CD14-positive monocyte (primary cell): ENCODE measurements at regions not wholly inside any gene's neighbourhood (a gene's known extent, or its start where the extent isn't known, plus 50 kb on each side); places are given as distances from the start of the nearest gene placed in this dataset.

Source experiments
- DNase-seq, 3 donors: peaks; one replicate each; pipeline ENCODE4 v3.0.0-alpha.2; 2011 to 2022
- H2AFZ ChIP-seq: 2 replicates; pipeline ENCODE4 v1.6.0; 2012; ENCODE audit warnings: mild to moderate bottlenecking, low read depth, low read length, inconsistent platforms; ENCODE audit not compliant: insufficient read depth, poor library complexity, severe bottlenecking
- H3K27ac ChIP-seq, 2 donors: 1 replicate in 1 of 2; 2 replicates in 1 of 2; pipeline ENCODE4 v1.5.1; 2012 to 2013; ENCODE audit warnings: low read length in 2 of 2, control low read depth in 1 of 2, inconsistent platforms in 1 of 2, low read depth in 1 of 2, mild to moderate bottlenecking in 1 of 2
- H3K27me3 ChIP-seq, 2 donors: one replicate each; pipeline versions ENCODE4 v1.6.0 to v1.6.1; 2011 to 2013; ENCODE audit warnings: low read length in 2 of 2; ENCODE audit not compliant: control insufficient read depth in 2 of 2, insufficient read depth in 2 of 2
- H3K36me3 ChIP-seq, 2 donors: replicated peaks in 1 of 2; 1 replicate in 1 of 2; 2 replicates in 1 of 2; pipeline versions ENCODE4 v1.5.1 to v1.6.1; 2012 to 2013; ENCODE audit warnings: low read length in 2 of 2, control low read depth in 1 of 2, inconsistent platforms in 1 of 2, mild to moderate bottlenecking in 1 of 2; ENCODE audit not compliant: insufficient read depth in 2 of 2, control insufficient read depth in 1 of 2
- H3K4me1 ChIP-seq, 2 donors: 1 replicate in 1 of 2; 2 replicates in 1 of 2; pipeline versions ENCODE4 v1.5.1 to v1.6.1; 2012 to 2013; ENCODE audit warnings: low read length in 2 of 2, control low read depth in 1 of 2, inconsistent platforms in 1 of 2, mild to moderate bottlenecking in 1 of 2, moderate library complexity in 1 of 2; ENCODE audit not compliant: insufficient read depth in 2 of 2, control insufficient read depth in 1 of 2
- H3K4me2 ChIP-seq: replicated peaks from 2 replicates; pipeline ENCODE3; 2012; ENCODE audit warnings: low read length, moderate library complexity, mild to moderate bottlenecking; ENCODE audit not compliant: poor library complexity, severe bottlenecking; ENCODE audit errors: extremely low read depth
- H3K4me3 ChIP-seq, 3 experiments: fragments of 200-600 bp in 1 of 3; sonication (generic) in 1 of 3; replicated peaks in 1 of 3; 1 replicate in 2 of 3; 2 replicates in 1 of 3; pipeline ENCODE4 v1.5.1; 2011 to 2013; ENCODE audit warnings: low read length in 3 of 3, mild to moderate bottlenecking in 3 of 3, control low read depth in 2 of 3, low read depth in 2 of 3, inconsistent platforms in 1 of 3, moderate library complexity in 1 of 3
- H3K79me2 ChIP-seq: 2 replicates; pipeline ENCODE4 v1.6.0; 2012; ENCODE audit warnings: mild to moderate bottlenecking, control low read depth, inconsistent platforms, low read length, moderate library complexity; ENCODE audit not compliant: insufficient read depth
- H3K9ac ChIP-seq: 2 replicates; pipeline ENCODE4 v1.6.0; 2017; ENCODE audit warnings: low read length, mild to moderate bottlenecking; ENCODE audit not compliant: insufficient read depth, poor library complexity, severe bottlenecking
- H3K9me3 ChIP-seq, 2 donors: replicated peaks in 1 of 2; 1 replicate in 1 of 2; 2 replicates in 1 of 2; pipeline versions ENCODE4 v1.5.1 to v1.6.1; 2012 to 2013; ENCODE audit warnings: low read length in 2 of 2, control low read depth in 1 of 2; ENCODE audit not compliant: control insufficient read depth in 1 of 2, insufficient read depth in 1 of 2
- H4K20me1 ChIP-seq: 2 replicates; pipeline ENCODE4 v1.6.0; 2012; ENCODE audit warnings: mild to moderate bottlenecking, low read length, control low read depth, moderate library complexity; ENCODE audit not compliant: insufficient read depth
- H3K27ac Mint-ChIP-seq, 7 donors: one replicate each; pipeline ENCODE4 v1.8.0; 2020; ENCODE audit warnings: mild to moderate bottlenecking in 7 of 7, mixed read lengths in 7 of 7, moderate library complexity in 6 of 7, inconsistent platforms in 2 of 7
- H3K27me3 Mint-ChIP-seq, 3 donors: one replicate each; pipeline ENCODE4 v1.8.0; 2021 to 2022; ENCODE audit warnings: low read depth in 3 of 3, mild to moderate bottlenecking in 3 of 3, mixed read lengths in 3 of 3, moderate library complexity in 3 of 3, inconsistent platforms in 1 of 3
- H3K36me3 Mint-ChIP-seq, 2 donors: one replicate each; pipeline ENCODE4 v1.8.0; 2020; ENCODE audit warnings: mixed read lengths in 2 of 2, inconsistent platforms in 1 of 2, mild to moderate bottlenecking in 1 of 2
- H3K4me1 Mint-ChIP-seq: one replicate; pipeline ENCODE4 v1.8.0; 2020; ENCODE audit warnings: mild to moderate bottlenecking, mixed read lengths
- H3K4me3 Mint-ChIP-seq, 2 donors: one replicate each; pipeline ENCODE4 v1.8.0; 2020; ENCODE audit warnings: mild to moderate bottlenecking in 2 of 2, mixed read lengths in 2 of 2, moderate library complexity in 1 of 2
- H3K9me3 Mint-ChIP-seq, 7 donors: one replicate each; pipeline ENCODE4 v1.8.0; 2020 to 2022; ENCODE audit warnings: mixed read lengths in 7 of 7, mild to moderate bottlenecking in 6 of 7, moderate library complexity in 6 of 7, inconsistent platforms in 2 of 7
- CTCF ChIP-seq: fragments of 200-600 bp; IDR thresholded peaks from one replicate; pipeline ENCODE4 v1.8.0; 2022; ENCODE audit warnings: antibody characterized with exemption, mild to moderate bottlenecking
- WGBS: methylation state at CpG from one replicate; pipeline ENCODE4 v1.1.5; 2013; ENCODE audit warnings: missing lambda C conversion rate; ENCODE audit not compliant: insufficient coverage; 5-methylcytosine and 5-hydroxymethylcytosine counted together
- intact Hi-C, 2 donors: fragments of 100-400 bp; cut with micrococcal nuclease; formaldehyde crosslinking; loops; one replicate each; pipeline versions ENCODE4 v1.15.0 to v1.15.1; 2023

GRCh38 chrX:9394212-9394611 is 70.6 kb upstream of the TBL1X start:
- no peak for DNase-seq
- peaks cover 0 to 7% (median 2%) of the 10 kb centered on the region in 7 donors for H3K9me3 Mint-ChIP-seq
- Histone ChIP-seq H3K4me1 (peaks cover 33 to 37% of the 10 kb centered on the region in 2 donors), H2AFZ (no peak overlapping the region), H3K27me3 (peaks cover 0 to 16% of the 10 kb centered on the region in 2 donors), H3K9ac (no peak overlapping the region), H3K27ac (no peak overlapping the region), H3K4me2 (no peak overlapping the region), H3K4me3 (no peak overlapping the region), H3K36me3 (no peaks in the 10 kb centered on the region), H3K79me2 (no peaks in the 10 kb centered on the region), H3K9me3 (no peaks in the 10 kb centered on the region), H4K20me1 (no peaks in the 10 kb centered on the region)
- peaks cover 33% of the 10 kb centered on the region for H3K4me1 Mint-ChIP-seq
- TF ChIP-seq CTCF: no peak
- H3K36me3 Mint-ChIP-seq: no peaks in the 10 kb centered on the region
- peak overlapping the region in 1 of 7 donors; percentile 8 for H3K27ac Mint-ChIP-seq
- peak overlapping the region in 1 of 2 donors; percentile 11 for H3K4me3 Mint-ChIP-seq
- H3K27me3 Mint-ChIP-seq: peaks cover 0 to 32% (median 0%) of the 10 kb centered on the region in 3 donors
- WGBS: no CpG with 5 or more reads among the region's 12 CpGs
- intact Hi-C loops: no loop called here

GRCh38 chrX:9396930-9397329 is 67.9 kb upstream of the TBL1X start:
- no peaks in the 10 kb centered on the region for H3K36me3 Mint-ChIP-seq
- 100% methylated on average over 2 of the region's 4 CpGs for WGBS
- H3K4me1 Mint-ChIP-seq: peaks cover 28% of the 10 kb centered on the region
- no peaks in the 10 kb centered on the region for H4K20me1 ChIP-seq
- H3K9me3 Mint-ChIP-seq: peaks cover 0 to 3% (median 1%) of the 10 kb centered on the region in 7 donors
- intact Hi-C loops: no loop called here
- H3K9ac ChIP-seq: no peak overlapping the region
- no peak for TF ChIP-seq CTCF
- peaks cover 0 to 40% (median 0%) of the 10 kb centered on the region in 3 donors for H3K27me3 Mint-ChIP-seq
- no peaks in the 10 kb centered on the region for H3K36me3 ChIP-seq
- H3K4me2 ChIP-seq: no peak overlapping the region
- no peaks in the 10 kb centered on the region for H3K9me3 ChIP-seq
- H3K27ac ChIP-seq: no peak overlapping the region
- H3K4me3 ChIP-seq: no peak overlapping the region
- peak overlapping the region in 1 of 7 donors; percentile 26 for H3K27ac Mint-ChIP-seq
- H3K27me3 ChIP-seq: peaks cover 0 to 4% of the 10 kb centered on the region in 2 donors
- DNase-seq: no peak
- H3K4me1 ChIP-seq: peaks cover 33 to 37% of the 10 kb centered on the region in 2 donors
- H2AFZ ChIP-seq: no peak overlapping the region
- no peaks in the 10 kb centered on the region for H3K79me2 ChIP-seq
- H3K4me3 Mint-ChIP-seq: no peak overlapping the region
